Cardiac fibroblast (primary cell): ENCODE measurements at regions not wholly inside any gene's neighbourhood (a gene's known extent, or its start where the extent isn't known, plus 50 kb on each side); places are given as distances from the start of the nearest gene placed in this dataset.
A peak's percentile ranks its signal among the peaks of the same experiment; 100 is the strongest.

Experiments used
- DNase-seq, 2 donors: peaks; one replicate each; pipeline versions ENCODE4 v3.0.0 to v3.0.0-alpha.2; 2010; ENCODE audit warnings: low read depth in 2 of 2
- H3K4me3 ChIP-seq, 2 donors: replicated peaks in 1 of 2; 1 replicate in 1 of 2; 2 replicates in 1 of 2; pipeline ENCODE4 v1.5.1; 2011; ENCODE audit warnings: low read depth in 2 of 2, low read length in 2 of 2, mild to moderate bottlenecking in 2 of 2, moderate library complexity in 1 of 2
- TF ChIP-seq, protein P1 (sequence below): IDR thresholded peaks from one replicate; pipeline ENCODE4 v1.5.1; 2011; ENCODE audit warnings: low read depth, mild to moderate bottlenecking, low read length, inconsistent platforms

DNA sequence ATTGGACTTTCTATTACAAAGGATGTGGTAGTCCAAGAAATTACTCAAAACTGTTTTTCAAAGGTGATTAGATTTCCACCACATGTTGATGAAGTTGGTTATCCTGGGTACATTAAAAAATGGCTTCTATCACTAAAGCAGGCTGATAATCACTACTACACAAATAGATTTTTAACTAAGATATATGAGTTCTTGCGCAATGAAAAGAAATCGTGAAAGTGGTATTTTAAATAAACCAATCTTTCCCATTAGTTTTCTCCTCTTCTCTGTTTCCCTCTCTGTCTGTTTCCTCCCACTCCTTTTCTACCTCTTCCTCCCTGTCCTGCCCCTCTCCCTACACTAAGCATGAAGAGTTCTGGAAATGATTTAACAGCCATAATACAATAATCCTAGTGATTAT is 487.9 kb upstream of the CITED2 start:
- H3K4me3 ChIP-seq, result no peak overlapping the region
- TF ChIP-seq, protein P1, sequence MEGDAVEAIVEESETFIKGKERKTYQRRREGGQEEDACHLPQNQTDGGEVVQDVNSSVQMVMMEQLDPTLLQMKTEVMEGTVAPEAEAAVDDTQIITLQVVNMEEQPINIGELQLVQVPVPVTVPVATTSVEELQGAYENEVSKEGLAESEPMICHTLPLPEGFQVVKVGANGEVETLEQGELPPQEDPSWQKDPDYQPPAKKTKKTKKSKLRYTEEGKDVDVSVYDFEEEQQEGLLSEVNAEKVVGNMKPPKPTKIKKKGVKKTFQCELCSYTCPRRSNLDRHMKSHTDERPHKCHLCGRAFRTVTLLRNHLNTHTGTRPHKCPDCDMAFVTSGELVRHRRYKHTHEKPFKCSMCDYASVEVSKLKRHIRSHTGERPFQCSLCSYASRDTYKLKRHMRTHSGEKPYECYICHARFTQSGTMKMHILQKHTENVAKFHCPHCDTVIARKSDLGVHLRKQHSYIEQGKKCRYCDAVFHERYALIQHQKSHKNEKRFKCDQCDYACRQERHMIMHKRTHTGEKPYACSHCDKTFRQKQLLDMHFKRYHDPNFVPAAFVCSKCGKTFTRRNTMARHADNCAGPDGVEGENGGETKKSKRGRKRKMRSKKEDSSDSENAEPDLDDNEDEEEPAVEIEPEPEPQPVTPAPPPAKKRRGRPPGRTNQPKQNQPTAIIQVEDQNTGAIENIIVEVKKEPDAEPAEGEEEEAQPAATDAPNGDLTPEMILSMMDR, result no peak
- no peak for DNase-seq

DNA sequence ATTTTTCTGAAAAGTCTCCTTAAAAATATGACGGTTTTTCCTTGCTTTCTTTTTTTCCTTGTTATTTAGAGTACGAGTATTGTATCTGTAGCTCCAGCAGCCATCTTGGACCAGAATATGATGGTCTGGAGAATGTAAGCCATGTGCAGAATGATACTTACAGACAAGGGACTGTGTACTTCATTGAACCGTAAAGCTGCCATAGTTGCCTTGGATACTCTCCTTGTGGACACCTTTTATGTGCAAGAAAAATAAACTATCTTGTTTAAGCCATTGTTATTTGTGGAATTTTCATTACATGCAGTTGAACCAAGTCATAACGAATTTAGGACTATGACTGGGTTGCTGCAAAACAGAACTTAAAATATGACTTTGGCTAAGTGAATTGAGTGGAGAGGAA is 485.8 kb upstream of the CITED2 start:
- TF ChIP-seq, protein P1, result no peak
- no peak for DNase-seq

DNA sequence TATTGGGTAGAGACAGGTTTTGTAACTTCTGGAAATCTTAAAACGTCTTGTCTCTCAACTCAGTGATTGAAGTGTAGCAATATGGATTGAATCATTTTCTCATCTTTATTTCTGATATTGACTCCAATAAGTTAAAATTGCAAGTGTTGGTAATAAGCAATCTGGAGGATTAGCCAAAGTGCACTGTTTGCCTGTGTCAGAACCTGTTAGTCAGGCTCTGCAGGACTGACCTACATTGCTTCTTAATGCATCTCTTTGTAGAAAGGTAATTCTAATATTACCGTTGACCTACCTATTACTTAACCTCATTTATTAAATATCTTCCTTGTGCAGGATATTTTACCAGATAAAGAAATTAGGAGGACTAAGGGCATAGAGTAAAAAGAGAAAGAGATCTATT is 484.0 kb upstream of the CITED2 start:
- no peak for DNase-seq
- H3K4me3 ChIP-seq, result no peak overlapping the region
- TF ChIP-seq, protein P1, result no peak

More for the DNA sequence above, 485.8 kb upstream of the CITED2 start:
- no peak overlapping the region for H3K4me3 ChIP-seq

DNA sequence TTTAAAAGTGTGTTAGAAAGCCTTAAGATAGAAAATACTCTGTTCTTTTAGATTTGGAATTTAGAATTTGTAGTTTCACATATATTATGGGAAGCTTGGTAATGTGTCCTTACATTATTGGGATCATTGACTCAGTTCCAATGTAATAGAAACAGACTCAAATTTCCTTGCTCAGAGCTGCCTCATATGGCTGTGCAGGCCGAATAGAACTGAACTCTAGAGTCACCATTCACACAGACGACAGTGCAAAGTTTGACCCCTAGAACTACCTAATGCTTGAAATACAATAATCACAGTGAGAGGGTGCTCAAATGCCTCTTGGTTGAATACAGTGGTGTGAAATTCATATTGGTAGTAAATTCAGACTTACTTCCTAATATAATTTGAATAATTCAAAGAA is 482.7 kb upstream of the CITED2 start:
- TF ChIP-seq, protein P1, result no peak
- H3K4me3 ChIP-seq, result no peak overlapping the region
- no peak for DNase-seq

DNA sequence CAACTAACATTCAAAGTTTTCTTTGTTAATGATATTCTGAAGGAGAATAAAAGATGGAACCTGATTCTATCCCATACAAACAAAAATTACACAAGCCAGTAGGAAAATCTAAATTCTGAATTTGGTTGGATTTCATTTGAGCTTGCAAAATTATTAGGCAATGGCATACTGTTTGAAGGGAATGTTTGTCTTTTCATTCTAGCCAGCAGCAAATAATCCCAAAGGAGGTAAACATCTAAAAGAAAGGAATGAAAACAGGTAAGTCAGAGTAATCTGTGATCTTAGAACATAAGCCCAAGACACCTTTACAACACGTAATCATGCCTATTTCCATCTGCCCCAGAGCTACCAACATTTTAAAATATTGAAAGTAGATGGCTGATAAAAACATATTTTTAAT is 482.1 kb upstream of the CITED2 start:
- no peak overlapping the region for H3K4me3 ChIP-seq
- DNase-seq, result no peak
- TF ChIP-seq, protein P1, result no peak

DNA sequence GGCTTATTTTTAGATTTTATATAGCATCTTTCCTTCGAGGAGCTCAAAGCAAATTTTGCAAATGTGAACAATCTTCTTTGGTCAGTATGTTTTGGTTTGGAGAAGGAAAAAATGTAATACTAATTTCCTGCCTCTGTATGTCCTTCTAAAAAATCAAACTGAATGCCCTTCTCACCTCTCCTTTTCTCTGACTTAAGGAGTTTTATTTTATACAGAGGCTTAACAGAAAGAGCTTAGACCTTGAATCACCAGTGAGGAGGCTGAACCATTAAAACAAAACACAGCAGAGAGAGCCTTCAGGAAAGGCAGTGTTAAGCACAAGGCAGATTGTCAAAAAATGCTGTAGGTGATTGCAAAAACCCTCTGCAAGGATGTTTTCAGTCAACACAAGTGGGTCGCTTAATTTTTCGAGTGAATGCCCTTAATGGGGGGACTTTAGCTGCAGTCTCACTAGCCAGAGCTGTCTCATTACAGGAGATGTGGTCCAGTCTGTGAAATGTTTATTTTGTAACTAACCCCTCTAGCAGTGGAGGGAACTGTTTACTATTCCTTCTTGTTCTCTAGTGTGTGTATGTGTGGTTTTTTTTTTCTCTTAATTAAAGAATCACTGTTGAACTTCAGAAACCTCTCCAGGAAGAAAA is 481.3 kb upstream of the CITED2 start:
- DNase-seq, result peak; percentile 8 to 16
- H3K4me3 ChIP-seq, result no peak overlapping the region
- TF ChIP-seq, protein P1, result no peak

DNA sequence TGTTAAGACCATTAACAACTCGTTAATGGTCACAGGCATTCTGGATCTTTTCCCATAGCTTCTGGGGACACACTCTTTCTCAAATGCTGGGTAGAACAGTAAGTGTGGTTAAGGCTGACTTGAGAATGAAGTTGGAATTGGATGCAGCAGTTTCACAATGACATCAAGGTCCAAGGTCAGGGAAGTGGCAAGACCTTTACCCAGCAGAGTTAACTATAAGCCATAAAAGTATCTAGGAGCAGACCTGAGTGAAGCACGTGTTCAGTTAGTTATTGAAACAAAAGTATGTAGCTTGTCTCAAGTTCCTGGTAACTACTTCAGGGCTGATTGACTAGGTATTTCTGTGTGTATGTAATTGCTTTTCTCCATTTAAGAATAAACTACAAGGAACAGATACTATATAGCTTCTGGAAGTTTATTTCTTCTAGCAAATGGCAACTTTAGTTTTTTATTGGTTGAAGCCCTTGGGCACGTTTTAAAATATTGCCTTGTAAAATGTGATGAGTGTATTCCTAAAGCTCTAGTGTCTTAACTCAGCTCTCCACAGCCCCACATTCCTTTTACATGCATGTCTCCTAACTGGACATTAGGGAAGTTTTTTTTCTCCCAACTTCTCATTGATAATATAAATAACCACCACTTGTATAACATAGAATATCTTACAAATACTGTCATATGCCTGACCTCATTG is 479.0 kb upstream of the CITED2 start:
- DNase-seq, result peak; percentile 22 to 29
- TF ChIP-seq, protein P1, result no peak

More for the DNA sequence above, 479.0 kb upstream of the CITED2 start:
- H3K4me3 ChIP-seq, result no peak overlapping the region
